Motor neuron (in vitro differentiated cells): ENCODE measurements at regions not wholly inside any gene's neighbourhood (a gene's known extent, or its start where the extent isn't known, plus 50 kb on each side); places are given as distances from the start of the nearest gene placed in this dataset.

Experiments used
- ATAC-seq, 8 experiments: fragments of 200-7000 bp; cut with Tn5 transposase; replicated peaks in 6 of 8; 2 replicates each; pipeline ENCODE4 v1.8.0; 2021; ENCODE audit warnings: mild to moderate bottlenecking in 8 of 8, moderate library complexity in 8 of 8
- H3K27ac ChIP-seq, 2 donors: fragments of 250-450 bp; sonication (Bioruptor Pico); 2 replicates each; pipeline ENCODE4 v1.9.0; 2021; ENCODE audit warnings: antibody characterized with exemption in 2 of 2, mild to moderate bottlenecking in 2 of 2, moderate library complexity in 1 of 2
- H3K4me1 ChIP-seq, 2 donors: fragments of 250-450 bp; sonication (Bioruptor Pico); replicated peaks in 1 of 2; 2 replicates each; pipeline ENCODE4 v1.6.1; 2021; ENCODE audit warnings: antibody characterized with exemption in 2 of 2, mild to moderate bottlenecking in 2 of 2, moderate library complexity in 1 of 2
- H3K4me3 ChIP-seq, 5 donors: fragments of 250-450 bp; sonication (Bioruptor Pico); 2 replicates each; pipeline ENCODE4 v1.9.0; 2021; ENCODE audit warnings: antibody characterized with exemption in 5 of 5, mild to moderate bottlenecking in 5 of 5, moderate library complexity in 4 of 5
- WGBS, 10 experiments: fragments of 450-650 bp; shearing (Covaris generic); methylation state at CpG; one replicate each; pipeline ENCODE4 v1.0.0; 2022; 5-methylcytosine and 5-hydroxymethylcytosine counted together
- in situ Hi-C, 9 experiments: fragments of 400-800 bp; cut with MboI; loops; one replicate each; pipeline ENCODE4 v1.15.0; 2021; ENCODE audit warnings: low sequenced_read_pairs in 9 of 9, low pct_unique_long_range_greater_than_20kb in 2 of 9; ENCODE audit not compliant: unreplicated experiment in 9 of 9

GRCh38 chr5:146971401-146971800, 92.8 kb upstream of the PPP2R2B start:
- peaks cover 0 to under 1% of the 10 kb centered on the region in 2 donors for H3K4me1 ChIP-seq
- in situ Hi-C loops = loop anchor here in 7 of 9 experiments (25.0 kb wide), 3 partner anchors 216 to 434 kb away; no protein-coding TSS in a partner anchor
- H3K4me3 ChIP-seq = no peak overlapping the region
- H3K27ac ChIP-seq = no peak overlapping the region
- 40 to 100% (median 91%) methylated on average over 1 to 2 of the region's 2 CpGs; no CpG with 5 or more reads in 2 of the 10 experiments for WGBS, 10 experiments
- ATAC-seq = no peak

DNA sequence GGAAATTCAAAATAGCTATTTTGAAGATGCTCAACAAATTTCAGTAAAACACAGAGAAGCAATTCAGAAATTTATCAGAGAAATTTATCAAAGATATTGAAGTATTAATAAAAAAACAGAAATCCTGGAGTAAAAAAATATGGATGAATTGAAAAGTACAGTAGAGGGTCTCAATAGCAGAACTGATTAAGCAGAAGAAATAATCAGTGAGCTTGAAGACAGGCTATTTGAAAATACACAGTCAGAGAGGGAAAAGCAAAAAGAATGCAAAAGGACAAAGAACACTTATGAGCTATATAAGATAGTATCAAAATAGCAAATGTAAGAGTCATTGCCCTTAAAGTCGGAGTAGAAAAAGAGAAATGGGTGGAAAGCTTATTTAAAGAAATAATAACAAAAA, 107.9 kb upstream of the PPP2R2B start:
- 0 to 89% (median 83%) methylated on average over 1 of the region's 1 CpG; no CpG with 5 or more reads in 1 of the 10 experiments for WGBS, 10 experiments
- in situ Hi-C loops = no loop called here
- Histone ChIP-seq H3K4me1 (no peaks in the 10 kb centered on the region), H3K27ac (no peak overlapping the region), H3K4me3 (no peak overlapping the region)
- no peak for ATAC-seq

GRCh38 chr5:146993876-146994530, 115.4 kb upstream of the PPP2R2B start:
- ATAC-seq = no peak
- WGBS, 10 experiments = 17 to 90% (median 77%) methylated on average over 1 to 4 of the region's 4 CpGs; no CpG with 5 or more reads in 2 of the 10 experiments
- no peaks in the 10 kb centered on the region for H3K4me1 ChIP-seq
- in situ Hi-C loops = no loop called here
- no peak overlapping the region for H3K27ac ChIP-seq
- H3K4me3 ChIP-seq = no peak overlapping the region

- ATAC-seq = no peak
- no peak overlapping the region for H3K4me3 ChIP-seq
- 0 to 100% (median 67%) methylated on average over 1 of the region's 1 CpG; no CpG with 5 or more reads in 5 of the 10 experiments for WGBS, 10 experiments
- in situ Hi-C loops = no loop called here
- H3K27ac ChIP-seq = no peak overlapping the region
- H3K4me1 ChIP-seq = no peaks in the 10 kb centered on the region
These were observed 117.3 kb upstream of the PPP2R2B start for GRCh38 chr5:146995878-146996277.

- ATAC-seq = peak in 3 of 8 experiments; percentile 67 to 85 (median 79)
- Histone ChIP-seq H3K27ac (no peak overlapping the region), H3K4me1 (peaks cover 12 to 26% of the 10 kb centered on the region in 2 donors), H3K4me3 (no peak overlapping the region)
- in situ Hi-C loops = no loop called here
- WGBS, 10 experiments = 0 to 100% (median 83%) methylated on average over 1 to 3 of the region's 3 CpGs; no CpG with 5 or more reads in 1 of the 10 experiments
These were observed 136.8 kb upstream of the PPP2R2B start for GRCh38 chr5:147015405-147015804.

DNA sequence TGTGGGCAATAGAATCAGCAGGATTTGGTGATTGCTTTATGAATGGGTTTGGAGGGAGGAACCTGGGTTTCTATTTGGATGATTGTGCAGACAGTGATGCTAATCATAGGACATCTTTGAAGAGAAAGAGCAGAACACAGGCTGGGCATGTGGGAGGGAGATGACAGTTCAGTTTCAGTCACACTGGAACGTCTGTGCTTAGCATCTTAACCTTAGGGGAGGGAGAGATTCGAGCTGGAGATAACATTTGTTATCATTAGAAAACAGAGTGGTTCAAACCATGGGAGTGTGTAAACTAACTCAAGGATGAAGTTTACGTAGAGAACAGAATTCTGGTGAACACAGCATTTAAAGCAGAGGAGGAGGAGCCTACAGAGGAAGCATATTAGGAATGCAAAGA, 138.6 kb upstream of the PPP2R2B start:
- Histone ChIP-seq H3K4me3 (no peak overlapping the region), H3K4me1 (peaks cover 12 to 26% of the 10 kb centered on the region in 2 donors), H3K27ac (no peak overlapping the region)
- peak; percentile 5 to 62 (median 44) for ATAC-seq
- WGBS, 10 experiments = 0 to 72% (median 31%) methylated on average over 1 to 3 of the region's 3 CpGs
- in situ Hi-C loops = no loop called here

DNA sequence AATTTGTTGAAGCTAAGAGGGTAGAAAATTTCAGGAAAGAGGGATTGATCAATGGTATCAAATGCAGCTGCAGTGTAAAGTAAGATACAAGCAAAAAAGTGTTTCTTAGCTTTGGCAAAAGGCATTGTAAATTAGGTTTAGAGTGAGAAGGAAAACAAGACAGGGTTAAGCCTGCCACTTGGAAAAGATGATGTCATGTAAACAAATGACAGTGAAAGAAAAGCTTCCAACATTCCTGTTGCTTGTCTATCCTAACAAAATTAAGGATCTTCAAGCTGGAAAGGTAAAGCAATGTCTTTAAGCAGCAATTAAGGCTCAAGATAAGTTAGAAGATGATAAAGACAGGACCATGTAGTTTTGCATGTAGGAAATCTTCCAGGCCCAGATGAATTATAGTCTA, 139.1 kb upstream of the PPP2R2B start:
- peaks cover 12 to 26% of the 10 kb centered on the region in 2 donors for H3K4me1 ChIP-seq
- no peak overlapping the region for H3K4me3 ChIP-seq
- ATAC-seq = peak in 7 of 8 experiments; percentile 16 to 67 (median 26)
- no peak overlapping the region for H3K27ac ChIP-seq
- in situ Hi-C loops = no loop called here

GRCh38 chr5:147018812-147019211, 140.3 kb upstream of the PPP2R2B start:
- Histone ChIP-seq H3K4me1 (peaks cover 12 to 26% of the 10 kb centered on the region in 2 donors), H3K27ac (no peak overlapping the region), H3K4me3 (no peak overlapping the region)
- WGBS, 10 experiments = 0 to 90% (median 50%) methylated on average over 1 of the region's 1 CpG; no CpG with 5 or more reads in 3 of the 10 experiments
- ATAC-seq = peak in 6 of 8 experiments; percentile 20 to 91 (median 39)
- in situ Hi-C loops = no loop called here

DNA sequence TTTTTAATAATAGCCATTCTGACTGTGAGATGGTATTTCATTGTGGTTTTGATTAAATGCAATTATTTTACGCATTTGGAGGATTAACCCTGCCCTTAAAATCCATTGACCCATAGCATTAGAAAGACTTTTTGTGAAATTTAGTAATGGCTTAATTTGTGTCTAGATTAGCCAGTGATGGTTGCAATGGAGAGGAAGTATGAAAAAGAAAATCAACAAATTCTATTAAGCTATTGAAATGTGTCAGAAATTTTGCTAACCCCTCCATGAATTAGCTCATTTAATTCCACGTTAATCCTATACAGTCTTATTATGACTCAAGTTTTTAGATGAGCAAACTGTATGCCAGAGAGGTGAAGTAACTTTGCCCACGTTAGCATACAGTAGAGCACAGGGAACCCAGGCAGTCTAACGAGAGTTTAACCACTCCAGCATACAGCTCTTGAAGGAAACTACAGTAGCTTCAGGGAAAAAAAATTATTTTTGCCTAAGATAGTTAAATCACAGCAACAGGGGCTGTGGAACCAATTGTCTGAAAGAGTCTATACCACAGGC, 158.2 kb upstream of the PPP2R2B start:
- 3 to 96% (median 78%) methylated on average over 2 to 4 of the region's 4 CpGs for WGBS, 10 experiments
- no peak overlapping the region for H3K27ac ChIP-seq
- in situ Hi-C loops = no loop called here
- H3K4me1 ChIP-seq = no peaks in the 10 kb centered on the region
- no peak for ATAC-seq
- H3K4me3 ChIP-seq = no peak overlapping the region

DNA sequence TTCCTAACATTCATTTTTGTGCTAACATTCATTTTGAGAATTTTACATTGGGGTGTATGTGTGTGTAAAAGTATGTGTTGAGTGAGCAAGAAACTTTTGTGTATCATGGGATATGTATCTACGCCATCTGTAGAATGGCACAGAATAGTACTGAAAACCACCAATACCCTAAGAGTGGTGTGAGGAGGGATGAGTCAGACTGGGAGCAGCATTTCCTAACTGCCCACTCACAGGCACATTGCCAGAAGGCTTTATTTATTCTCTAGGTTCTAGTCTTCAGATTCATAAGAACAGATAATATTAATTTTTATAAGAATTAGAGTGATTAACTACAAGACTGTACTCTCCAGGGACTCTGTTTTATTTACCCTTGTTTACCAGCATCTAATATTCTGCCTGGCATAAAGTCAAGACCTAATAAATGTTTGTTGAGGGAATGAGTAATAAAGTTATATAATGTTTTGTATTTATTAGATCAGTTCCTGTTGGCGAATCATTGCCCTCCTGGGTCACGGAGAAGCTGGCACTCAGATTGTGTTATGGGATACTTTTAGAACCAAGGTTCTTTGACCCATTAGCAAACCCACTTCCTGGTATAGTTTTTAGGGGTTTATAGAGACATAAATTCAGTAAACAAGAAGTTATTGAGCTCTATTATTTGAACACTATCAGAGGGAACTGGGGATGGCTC, 159.1 kb upstream of the PPP2R2B start:
- in situ Hi-C loops = no loop called here

GRCh38 chr5:147040856-147041255, 162.3 kb upstream of the PPP2R2B start:
- 17 to 100% (median 100%) methylated on average over 1 to 3 of the region's 3 CpGs; no CpG with 5 or more reads in 4 of the 10 experiments for WGBS, 10 experiments
- Histone ChIP-seq H3K4me1 (peaks cover 15 to 18% of the 10 kb centered on the region in 2 donors), H3K4me3 (no peak overlapping the region), H3K27ac (no peak overlapping the region)
- ATAC-seq = no peak
- in situ Hi-C loops = no loop called here

More for the DNA sequence above, 159.1 kb upstream of the PPP2R2B start:
- 0 to 100% (median 80%) methylated on average over 2 to 3 of the region's 3 CpGs; no CpG with 5 or more reads in 2 of the 10 experiments for whole genome bisulfite sequencing, 10 experiments
- Histone ChIP-seq H3K27ac (no peak overlapping the region), H3K4me1 (no peaks in the 10 kb centered on the region), H3K4me3 (no peak overlapping the region)
- ATAC-seq = peak in 3 of 8 experiments; percentile 56 to 94 (median 65)

- 10 to 71% (median 49%) methylated on average over 1 to 2 of the region's 2 CpGs; no CpG with 5 or more reads in 1 of the 10 experiments for WGBS, 10 experiments
- Histone ChIP-seq H3K4me1 (peaks cover 37 to 41% of the 10 kb centered on the region in 2 donors), H3K27ac (peak overlapping the region in 1 of 2 donors; percentile 33), H3K4me3 (no peak overlapping the region)
- in situ Hi-C loops = no loop called here
- ATAC-seq = peak; percentile 28 to 85 (median 80)
These were observed 166.2 kb upstream of the PPP2R2B start for GRCh38 chr5:147044572-147045273.

- peak in 5 of 8 experiments; percentile 18 to 69 (median 40) for ATAC-seq
- Histone ChIP-seq H3K27ac (no peak overlapping the region), H3K4me3 (no peak overlapping the region), H3K4me1 (peaks cover 38 to 47% of the 10 kb centered on the region in 2 donors)
- WGBS, 10 experiments = 23 to 100% (median 89%) methylated on average over 1 to 3 of the region's 3 CpGs; no CpG with 5 or more reads in 1 of the 10 experiments
- in situ Hi-C loops = no loop called here
These were observed 166.7 kb upstream of the PPP2R2B start for GRCh38 chr5:147045290-147045689.
